Smooth muscle cell (in vitro differentiated cells): ENCODE measurements at regions not wholly inside any gene's neighbourhood (a gene's known extent, or its start where the extent isn't known, plus 50 kb on each side); places are given as distances from the start of the nearest gene placed in this dataset.

ENCODE experiments used
- DNase-seq: peaks from one replicate; lab custom pipeline; 2025; ENCODE audit not compliant: unreplicated experiment; lab: John Stamatoyannopoulos, UW
- H2AFZ ChIP-seq: fragments of 200-600 bp; sonication (generic); 2 replicates; pipeline ENCODE4 v1.6.0; 2016; ENCODE audit warnings: antibody characterized with exemption, low read depth, mild to moderate bottlenecking
- H3F3A ChIP-seq: fragments of 200-600 bp; sonication (generic); 2 replicates; pipeline ENCODE4 v1.6.0; 2017; ENCODE audit warnings: antibody characterized with exemption, low read depth
- H3K27ac ChIP-seq: fragments of 200-600 bp; sonication (generic); 2 replicates; pipeline ENCODE4 v1.5.1; 2016; ENCODE audit warnings: low read depth, mild to moderate bottlenecking
- H3K27me3 ChIP-seq: fragments of 200-600 bp; sonication (generic); 2 replicates; pipeline ENCODE4 v1.6.1; 2016; ENCODE audit warnings: low read depth, mild to moderate bottlenecking
- H3K36me3 ChIP-seq: fragments of 200-600 bp; sonication (generic); 2 replicates; pipeline ENCODE4 v1.5.1; 2016; ENCODE audit warnings: low read depth
- H3K4me1 ChIP-seq: fragments of 200-600 bp; sonication (generic); 2 replicates; pipeline ENCODE4 v1.5.1; 2016; ENCODE audit warnings: low read depth
- H3K4me2 ChIP-seq: fragments of 200-600 bp; sonication (generic); 2 replicates; pipeline ENCODE4 v1.6.0; 2016; ENCODE audit warnings: mild to moderate bottlenecking
- H3K4me3 ChIP-seq: fragments of 200-600 bp; sonication (generic); 2 replicates; pipeline ENCODE4 v1.5.1; 2016; ENCODE audit warnings: mild to moderate bottlenecking
- H3K79me2 ChIP-seq: fragments of 200-600 bp; sonication (generic); 2 replicates; pipeline ENCODE4 v1.6.0; 2016; ENCODE audit warnings: low read depth, mild to moderate bottlenecking
- H3K9ac ChIP-seq: fragments of 200-600 bp; sonication (generic); 2 replicates; pipeline ENCODE4 v1.6.0; 2016; ENCODE audit warnings: low read depth
- H3K9me3 ChIP-seq: fragments of 200-600 bp; sonication (generic); replicated peaks from 2 replicates; pipeline ENCODE4 v1.5.1; 2016; ENCODE audit warnings: low read depth
- H4K20me1 ChIP-seq: fragments of 200-600 bp; sonication (generic); 2 replicates; pipeline ENCODE4 v1.6.0; 2016; ENCODE audit warnings: low read depth
- WGBS: methylation state at CpG from one replicate; pipeline ENCODE4 v1.1.7; 2016; ENCODE audit warnings: low lambda C conversion rate; 5-methylcytosine and 5-hydroxymethylcytosine counted together
- TF ChIP-seq, protein P1 (sequence below): fragments of 200-600 bp; sonication (generic); IDR thresholded peaks from 2 replicates; pipeline ENCODE4 v1.5.1; 2017; ENCODE audit warnings: borderline replicate concordance, mild to moderate bottlenecking, antibody characterized with exemption; ENCODE audit not compliant: insufficient read depth, poor library complexity, severe bottlenecking

- Histone ChIP-seq H3K27me3 (no peaks in the 10 kb centered on the region), H3K9ac (no peak overlapping the region), H3K9me3 (no peaks in the 10 kb centered on the region), H3K4me3 (no peak overlapping the region), H3K79me2 (no peaks in the 10 kb centered on the region), H3F3A (no peaks in the 10 kb centered on the region), H3K4me1 (peaks cover 9% of the 10 kb centered on the region), H3K36me3 (no peaks in the 10 kb centered on the region), H3K27ac (peak overlapping the region; percentile 34), H3K4me2 (peak overlapping the region; percentile 43), H4K20me1 (no peaks in the 10 kb centered on the region), H2AFZ (peak overlapping the region; percentile 69)
- DNase-seq, result no peak
- WGBS, result 44% methylated on average over 2 of the region's 2 CpGs
- TF ChIP-seq, protein P1, sequence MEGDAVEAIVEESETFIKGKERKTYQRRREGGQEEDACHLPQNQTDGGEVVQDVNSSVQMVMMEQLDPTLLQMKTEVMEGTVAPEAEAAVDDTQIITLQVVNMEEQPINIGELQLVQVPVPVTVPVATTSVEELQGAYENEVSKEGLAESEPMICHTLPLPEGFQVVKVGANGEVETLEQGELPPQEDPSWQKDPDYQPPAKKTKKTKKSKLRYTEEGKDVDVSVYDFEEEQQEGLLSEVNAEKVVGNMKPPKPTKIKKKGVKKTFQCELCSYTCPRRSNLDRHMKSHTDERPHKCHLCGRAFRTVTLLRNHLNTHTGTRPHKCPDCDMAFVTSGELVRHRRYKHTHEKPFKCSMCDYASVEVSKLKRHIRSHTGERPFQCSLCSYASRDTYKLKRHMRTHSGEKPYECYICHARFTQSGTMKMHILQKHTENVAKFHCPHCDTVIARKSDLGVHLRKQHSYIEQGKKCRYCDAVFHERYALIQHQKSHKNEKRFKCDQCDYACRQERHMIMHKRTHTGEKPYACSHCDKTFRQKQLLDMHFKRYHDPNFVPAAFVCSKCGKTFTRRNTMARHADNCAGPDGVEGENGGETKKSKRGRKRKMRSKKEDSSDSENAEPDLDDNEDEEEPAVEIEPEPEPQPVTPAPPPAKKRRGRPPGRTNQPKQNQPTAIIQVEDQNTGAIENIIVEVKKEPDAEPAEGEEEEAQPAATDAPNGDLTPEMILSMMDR, result no peak
These were observed 948.0 kb downstream of the DSC3 start for GRCh38 chr18:30094556-30094955.

DNA sequence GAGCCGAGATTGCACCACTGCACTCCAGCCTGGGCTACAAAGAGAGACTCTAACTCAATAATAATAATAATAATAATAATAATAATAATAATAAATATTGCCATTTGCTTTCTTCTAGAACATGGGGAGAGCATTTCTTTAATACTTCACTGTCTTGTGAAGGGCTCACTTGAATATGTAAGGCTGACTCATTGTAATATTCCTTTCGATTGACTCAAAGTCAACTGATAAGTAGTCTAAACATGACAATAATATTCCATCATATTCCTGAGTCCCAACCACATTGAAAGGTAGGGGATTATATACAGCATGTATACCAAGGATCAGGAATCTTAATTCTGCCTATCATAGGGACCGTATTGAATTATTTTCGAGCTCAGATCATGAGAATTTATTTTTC is 949.2 kb downstream of the DSC3 start:
- Histone ChIP-seq H3K27ac (no peak overlapping the region), H2AFZ (no peak overlapping the region), H3K4me1 (peaks cover 9% of the 10 kb centered on the region), H4K20me1 (no peaks in the 10 kb centered on the region), H3K9ac (no peak overlapping the region), H3K79me2 (no peaks in the 10 kb centered on the region), H3K36me3 (no peaks in the 10 kb centered on the region), H3F3A (no peaks in the 10 kb centered on the region), H3K4me3 (no peak overlapping the region), H3K27me3 (no peaks in the 10 kb centered on the region), H3K4me2 (no peak overlapping the region), H3K9me3 (no peaks in the 10 kb centered on the region)
- no peak for DNase-seq
- 73% methylated on average over 4 of the region's 4 CpGs for WGBS
- TF ChIP-seq, protein P1, result no peak

DNA sequence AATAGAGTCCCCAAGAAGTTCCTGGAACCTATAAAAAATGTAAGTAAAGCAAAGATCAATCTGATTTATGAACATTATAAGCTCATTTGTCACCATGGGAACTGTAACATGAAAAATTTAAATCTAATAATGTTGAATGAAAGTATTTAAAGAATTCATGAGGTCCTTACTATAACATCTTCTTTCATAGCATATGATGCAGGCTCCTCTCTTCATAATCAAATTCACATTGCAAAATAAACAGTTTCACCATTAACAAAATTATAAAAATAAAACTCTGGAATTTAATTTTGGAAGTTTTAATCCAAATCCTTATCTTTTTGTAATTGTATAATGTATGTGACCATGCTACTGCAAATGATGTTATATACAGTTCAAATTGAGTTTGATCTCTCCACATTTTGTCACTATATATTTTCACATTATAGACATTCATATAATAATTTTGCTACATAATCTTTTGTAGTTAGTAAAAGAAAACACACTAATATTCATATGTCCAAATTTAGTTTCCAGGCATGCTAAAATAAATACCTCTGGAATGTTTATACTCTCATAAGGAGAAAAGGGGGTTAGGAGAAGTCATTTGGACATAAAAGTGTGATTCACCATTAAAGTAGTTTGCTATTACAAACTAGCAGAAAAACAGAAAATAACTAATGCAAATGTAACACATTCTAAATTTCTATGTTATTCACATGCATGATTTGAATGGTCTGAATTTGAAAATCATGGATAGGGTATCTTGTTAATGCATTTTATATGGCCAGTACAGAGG is 954.1 kb downstream of the DSC3 start:
- Histone ChIP-seq H3K4me1 (no peaks in the 10 kb centered on the region), H3K27ac (no peak overlapping the region), H2AFZ (no peak overlapping the region), H4K20me1 (no peaks in the 10 kb centered on the region), H3K79me2 (no peaks in the 10 kb centered on the region), H3K4me3 (no peak overlapping the region), H3K9me3 (no peaks in the 10 kb centered on the region), H3F3A (no peaks in the 10 kb centered on the region), H3K36me3 (no peaks in the 10 kb centered on the region), H3K9ac (no peak overlapping the region), H3K27me3 (no peaks in the 10 kb centered on the region), H3K4me2 (no peak overlapping the region)
- no peak for DNase-seq
- TF ChIP-seq, protein P1, result no peak

DNA sequence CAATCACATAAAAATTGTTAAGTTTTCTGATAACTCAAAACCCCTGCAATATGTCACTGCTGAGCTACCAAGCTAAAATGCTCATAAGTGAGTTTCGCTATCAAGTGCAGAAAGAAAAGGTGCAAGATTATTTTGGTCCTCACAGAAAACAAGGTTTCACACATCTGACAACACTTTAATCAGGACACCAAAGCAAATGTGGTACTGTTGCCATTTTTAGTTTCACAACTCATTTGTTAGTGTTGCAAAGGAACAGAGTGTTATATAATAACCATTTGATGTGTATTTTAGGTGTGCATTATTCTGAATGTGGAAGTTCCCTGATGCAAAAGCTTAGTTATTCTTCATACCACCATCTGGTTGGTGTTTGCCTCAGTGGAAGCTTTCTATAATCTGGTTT is 956.2 kb downstream of the DSC3 start:
- DNase-seq, result no peak
- no peaks in the 10 kb centered on the region for H3K27me3 ChIP-seq
- no peak overlapping the region for H3K4me3 ChIP-seq
- no peaks in the 10 kb centered on the region for H3K9me3 ChIP-seq
- H3K4me1 ChIP-seq, result no peaks in the 10 kb centered on the region
- no peak overlapping the region for H3K9ac ChIP-seq
- no peak overlapping the region for H3K27ac ChIP-seq
- H4K20me1 ChIP-seq, result no peaks in the 10 kb centered on the region
- no peaks in the 10 kb centered on the region for H3K36me3 ChIP-seq
- H2AFZ ChIP-seq, result no peak overlapping the region
- TF ChIP-seq, protein P1, result no peak
- no peaks in the 10 kb centered on the region for H3F3A ChIP-seq
- WGBS, result 97% methylated on average over 1 of the region's 1 CpG
- no peaks in the 10 kb centered on the region for H3K79me2 ChIP-seq
- H3K4me2 ChIP-seq, result no peak overlapping the region
